Urinary bladder (tissue), 3 donors: ENCODE measurements at regions not wholly inside any gene's neighbourhood (a gene's known extent, or its start where the extent isn't known, plus 50 kb on each side); places are given as distances from the start of the nearest gene placed in this dataset.
"Not testable (repeated sequence)": the region's sequence is repeated elsewhere in the genome, so short reads cannot be mapped to it uniquely, and the experiment has no call there.

Experiments
- DNase-seq: peaks from one replicate; pipeline ENCODE4 v3.0.0-alpha.2; 2015; ENCODE audit errors: extremely low spot score
- H3K27ac ChIP-seq: one replicate; pipeline ENCODE4 v1.5.1; 2013; ENCODE audit warnings: low read depth, mild to moderate bottlenecking, moderate library complexity
- H3K36me3 ChIP-seq: one replicate; pipeline ENCODE4 v1.6.1; 2013; ENCODE audit warnings: mild to moderate bottlenecking, moderate library complexity; ENCODE audit not compliant: insufficient read depth
- H3K4me1 ChIP-seq: one replicate; pipeline ENCODE4 v1.6.1; 2013; ENCODE audit warnings: mild to moderate bottlenecking, moderate library complexity; ENCODE audit not compliant: insufficient read depth
- H3K4me3 ChIP-seq: one replicate; pipeline ENCODE4 v1.5.1; 2013; ENCODE audit warnings: low read depth, low read length
- WGBS: extraction: QIAGEN DNeasy Blood & Tissue Kit; methylation state at CpG from one replicate; pipeline ENCODE4 v1.1.7; 2013; 5-methylcytosine and 5-hydroxymethylcytosine counted together
- donor health status: healthy with polysubstance abuse.
- donor health status: healthy.

DNA sequence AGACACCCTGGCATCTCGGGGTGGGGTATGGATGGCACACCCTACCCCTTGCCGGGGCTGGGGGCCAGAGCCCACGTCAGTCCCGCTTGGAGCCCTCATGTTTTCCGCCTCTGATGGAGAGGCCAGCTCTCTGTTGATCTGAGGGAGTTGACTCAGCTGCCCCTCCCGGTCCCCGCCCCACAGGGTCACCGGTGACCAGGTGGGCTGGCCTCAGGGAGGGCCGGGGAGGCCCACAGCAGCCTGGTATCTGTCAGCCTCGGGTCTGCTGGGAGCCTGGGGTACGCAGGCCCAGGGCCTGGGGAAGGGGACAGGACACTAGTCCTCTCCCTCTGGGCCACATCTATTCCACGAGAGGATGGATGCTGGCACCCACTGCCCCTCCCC is 109.5 kb upstream of the CIBAR2 start:
- Histone ChIP-seq H3K27ac (no peak overlapping the region), H3K4me3 (no peak overlapping the region)
- WGBS: 74% methylated on average over 12 of the region's 12 CpGs

DNA sequence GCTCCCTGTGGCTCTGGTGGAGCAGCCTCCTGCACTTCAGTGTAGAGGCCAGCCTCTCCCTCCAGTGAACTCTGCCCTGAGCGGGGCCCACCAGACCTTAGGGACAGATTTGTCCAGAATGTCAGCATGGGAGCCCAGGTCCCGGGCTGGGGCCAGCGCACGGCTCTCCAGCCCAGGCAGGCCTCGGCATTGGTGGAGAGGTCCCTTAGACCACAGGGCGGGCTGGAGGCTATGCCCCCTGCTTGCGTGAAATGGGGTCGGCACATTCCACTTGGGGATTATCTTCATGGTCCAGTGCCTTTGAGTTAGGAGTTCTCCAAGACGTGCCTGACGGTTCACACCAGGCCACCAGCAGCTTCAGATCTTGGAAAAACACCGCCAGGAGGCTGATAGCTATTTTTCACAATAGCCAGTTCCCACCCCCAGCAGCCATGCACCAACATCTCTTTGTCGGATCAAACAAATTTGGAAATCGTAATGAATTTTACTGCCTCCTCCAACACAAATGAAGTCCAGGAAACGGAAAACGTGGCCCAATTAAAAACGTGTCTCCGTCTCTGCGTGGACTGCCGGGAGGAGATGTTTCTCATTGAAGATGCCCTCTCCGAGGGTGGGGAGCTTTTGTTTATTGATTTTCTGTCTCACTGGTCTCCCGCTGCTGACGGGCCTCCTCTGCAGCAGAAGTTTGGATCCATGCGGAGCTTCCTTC is 110.0 kb upstream of the CIBAR2 start:
- WGBS: 89% methylated on average over 23 of the region's 23 CpGs
- H3K27ac ChIP-seq: no peak overlapping the region

More for the DNA sequence above, 109.5 kb upstream of the CIBAR2 start:
- H3K4me1 ChIP-seq: peaks cover 2% of the 10 kb centered on the region
- H3K36me3 ChIP-seq: no peaks in the 10 kb centered on the region
- DNase-seq: no peak

DNA sequence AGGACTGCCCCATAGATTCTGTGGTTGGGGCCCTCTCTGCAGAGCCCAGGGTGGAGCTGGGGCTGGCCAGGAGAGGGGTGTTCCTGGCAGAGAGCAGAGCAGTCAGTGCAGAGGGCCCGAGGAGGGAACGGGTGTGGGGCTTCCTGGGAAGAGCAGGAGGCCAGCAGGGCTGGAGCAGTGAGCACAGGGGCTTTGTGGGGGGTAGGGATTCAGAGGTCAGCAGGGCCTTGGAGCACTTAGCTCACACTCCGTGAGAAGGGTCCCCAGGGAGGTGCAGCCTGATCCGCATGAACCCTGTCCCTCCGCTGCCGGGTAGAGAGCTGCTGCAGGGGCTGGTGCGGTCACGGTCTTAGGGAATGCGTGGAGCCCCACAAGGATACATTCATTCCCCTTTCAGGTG is 113.0 kb upstream of the CIBAR2 start:
- peaks cover 2% of the 10 kb centered on the region for H3K4me1 ChIP-seq
- no peaks in the 10 kb centered on the region for H3K36me3 ChIP-seq
- H3K4me3 ChIP-seq: no peak overlapping the region
- no peak overlapping the region for H3K27ac ChIP-seq
- no peak for DNase-seq
- WGBS: 90% methylated on average over 9 of the region's 9 CpGs

More for the DNA sequence above, 110.0 kb upstream of the CIBAR2 start:
- no peaks in the 10 kb centered on the region for H3K36me3 ChIP-seq
- no peak for DNase-seq
- no peak overlapping the region for H3K4me3 ChIP-seq
- H3K4me1 ChIP-seq: peaks cover 2% of the 10 kb centered on the region

DNA sequence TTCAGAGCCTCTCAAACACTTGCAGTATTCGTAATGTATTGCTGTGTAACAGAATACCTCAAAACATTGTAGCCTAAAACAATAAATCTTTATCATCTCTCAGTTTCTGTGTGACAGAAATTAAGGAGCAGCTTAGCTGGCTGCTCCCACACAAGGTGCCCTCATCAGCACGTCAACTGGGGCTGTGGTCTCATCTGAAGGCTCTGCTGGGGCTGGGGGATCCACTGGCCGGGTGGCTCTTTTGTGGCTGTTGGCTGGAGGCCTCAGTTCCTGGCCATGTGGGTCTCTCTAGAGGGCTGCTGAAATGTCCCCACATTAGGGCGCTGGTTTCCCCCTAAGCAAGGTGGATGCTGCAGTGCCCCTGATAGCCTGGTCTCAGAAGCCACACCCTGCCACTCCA is 113.4 kb upstream of the CIBAR2 start:
- Histone ChIP-seq H3K4me1 (peaks cover 2% of the 10 kb centered on the region), H3K4me3 (no peak overlapping the region), H3K36me3 (no peaks in the 10 kb centered on the region), H3K27ac (no peak overlapping the region)
- no peak for DNase-seq
- WGBS: 98% methylated on average over 4 of the region's 4 CpGs

DNA sequence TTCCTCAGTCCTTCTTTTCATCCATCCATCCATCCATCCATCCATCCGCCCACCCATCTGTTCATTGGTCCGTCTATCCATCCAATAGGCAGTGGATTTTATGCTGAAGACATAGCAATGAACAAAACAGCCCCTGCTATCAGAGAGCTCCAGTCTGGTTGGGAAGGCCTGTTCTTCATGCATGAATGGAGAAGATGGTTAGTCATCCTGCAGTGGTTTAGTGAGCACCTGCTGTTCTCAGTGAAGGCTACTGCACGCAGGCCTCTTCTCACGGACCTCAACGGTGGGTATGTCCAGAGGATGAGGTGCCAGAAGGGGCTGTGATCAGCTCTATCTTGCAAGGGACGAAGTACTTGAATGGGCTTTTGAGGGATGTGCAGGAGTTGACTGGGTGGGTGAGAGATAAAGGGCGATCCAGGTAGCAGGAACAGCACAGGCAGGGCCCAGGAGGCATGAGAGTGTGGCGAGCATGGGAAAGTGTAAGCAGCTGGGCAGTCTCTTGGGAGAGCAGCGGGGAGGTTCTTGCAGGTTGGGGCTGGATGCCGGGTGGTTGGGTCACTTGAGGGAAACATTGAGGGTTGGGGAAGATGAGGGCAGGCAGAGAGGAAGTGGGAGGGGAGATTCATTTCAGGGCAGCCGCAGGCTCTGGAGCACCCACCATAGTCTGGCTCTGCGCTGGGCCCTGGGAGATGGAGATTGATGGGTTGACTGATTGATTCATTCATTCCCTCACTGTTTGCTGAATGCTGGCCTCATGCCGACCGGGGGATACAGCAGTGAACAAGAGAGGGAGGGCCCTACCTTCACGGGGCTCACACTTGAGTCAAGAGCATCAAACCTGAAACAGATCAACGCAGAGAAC is 115.0 kb upstream of the CIBAR2 start:
- DNase-seq: no peak

DNA sequence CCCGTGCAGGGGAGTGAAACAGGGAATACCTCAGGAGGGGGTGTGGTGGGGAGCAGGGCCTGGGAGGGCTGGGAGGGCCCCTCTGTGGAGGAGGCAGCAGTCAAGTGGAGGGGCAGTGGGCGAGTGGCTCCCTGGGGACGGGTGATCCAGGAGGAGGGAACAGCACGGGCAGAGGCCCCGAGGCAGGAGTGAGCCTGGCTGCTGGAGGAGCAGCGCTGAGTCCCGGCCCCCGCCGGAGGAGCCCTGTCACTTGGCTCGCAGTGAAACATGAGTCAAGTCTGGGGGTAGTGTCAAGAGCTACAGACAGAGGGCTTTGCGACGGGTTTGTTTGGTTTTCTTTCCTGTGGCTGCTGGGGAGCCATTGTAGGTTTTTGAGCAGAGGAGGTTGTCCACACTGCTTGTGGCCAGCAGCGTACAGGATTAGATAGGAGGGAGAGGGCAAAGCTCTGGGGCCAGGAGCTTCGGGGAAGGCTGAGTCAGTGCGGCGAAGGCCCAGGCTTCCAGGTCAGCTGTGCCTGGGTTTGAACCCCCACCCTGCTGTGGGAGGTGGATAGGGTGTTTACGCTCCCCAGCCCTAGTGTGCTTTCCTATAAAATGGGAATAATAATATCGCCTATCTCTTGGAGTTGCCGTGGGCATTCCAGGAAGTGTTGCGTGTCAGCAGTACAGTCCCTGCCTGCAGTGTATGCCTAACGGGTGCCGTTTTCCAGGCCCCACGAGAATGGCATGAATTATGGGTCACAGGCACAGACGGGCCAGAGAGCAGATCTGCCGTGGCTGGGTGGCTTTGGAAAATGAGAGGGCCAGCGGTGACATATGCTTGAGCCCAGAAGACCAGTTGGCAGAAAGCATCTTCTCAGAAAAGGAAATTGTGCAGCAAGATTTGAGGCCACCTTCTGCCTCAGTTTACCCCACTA is 115.9 kb upstream of the CIBAR2 start:
- 48% methylated on average over 26 of the region's 26 CpGs for WGBS
- Histone ChIP-seq H3K36me3 (no peaks in the 10 kb centered on the region), H3K27ac (no peak overlapping the region), H3K4me1 (no peaks in the 10 kb centered on the region), H3K4me3 (no peak overlapping the region)
- DNase-seq: no peak

More for the DNA sequence above, 115.0 kb upstream of the CIBAR2 start:
- Histone ChIP-seq H3K4me1 (no peaks in the 10 kb centered on the region), H3K36me3 (no peaks in the 10 kb centered on the region), H3K27ac (no peak overlapping the region), H3K4me3 (no peak overlapping the region)
- 76% methylated on average over 16 of the region's 16 CpGs for WGBS

DNA sequence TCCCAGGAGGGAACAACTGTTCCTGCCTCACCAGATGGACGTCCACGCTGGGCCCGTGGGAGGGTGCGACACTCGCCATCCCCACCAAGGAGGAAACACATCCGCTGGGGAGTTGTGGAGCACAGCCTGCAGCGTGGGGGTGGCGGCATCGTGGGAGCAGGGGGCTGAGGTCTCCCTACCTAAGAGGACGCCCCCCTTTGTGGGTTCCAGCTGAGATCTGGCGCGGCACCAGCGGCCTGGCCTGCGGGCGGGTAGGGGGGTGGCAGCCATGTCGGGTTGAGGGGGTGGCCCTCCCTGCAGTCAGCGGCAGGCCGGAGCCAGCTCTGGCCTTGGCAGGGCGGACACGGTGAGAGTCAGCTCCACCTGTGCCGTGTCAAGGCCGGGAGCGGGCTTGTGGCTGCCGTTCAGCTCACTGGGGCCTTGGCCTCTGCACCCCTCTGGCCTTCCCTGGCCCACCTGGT is 116.7 kb upstream of the CIBAR2 start:
- Histone ChIP-seq H3K27ac (no peak overlapping the region), H3K36me3 (no peaks in the 10 kb centered on the region), H3K4me3 (no peak overlapping the region), H3K4me1 (no peaks in the 10 kb centered on the region)
- WGBS: 84% methylated on average over 24 of the region's 24 CpGs
- DNase-seq: no peak

DNA sequence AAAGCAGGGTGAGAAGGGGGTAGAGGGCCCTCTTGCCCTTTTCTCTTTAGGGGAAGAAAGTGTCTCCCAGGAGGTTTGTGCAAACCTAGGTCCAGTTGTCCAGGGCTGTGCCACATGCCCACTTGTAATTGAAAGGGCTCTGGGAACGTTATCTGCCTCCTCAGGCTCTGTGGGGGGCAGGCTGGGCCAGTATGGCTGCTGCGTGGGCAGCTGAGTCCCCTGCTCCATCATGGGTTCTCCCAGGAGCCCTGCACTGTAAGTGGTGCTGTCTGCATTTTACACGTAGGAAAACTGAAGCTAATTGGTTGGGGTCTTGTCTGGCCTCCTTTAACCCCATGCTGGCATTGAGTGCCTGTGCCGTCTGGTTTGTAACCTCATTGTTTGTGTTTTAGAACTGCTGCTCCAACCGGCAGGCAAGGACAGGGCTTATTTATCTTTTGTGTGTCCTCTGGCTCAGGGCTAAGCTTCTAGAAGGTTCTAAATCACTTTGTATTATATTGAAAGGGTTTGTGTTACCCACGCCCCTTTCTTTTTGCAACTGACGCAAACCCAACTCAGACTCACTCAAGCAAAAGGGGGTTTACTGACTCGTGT is 117.7 kb upstream of the CIBAR2 start:
- WGBS: 51% methylated on average over 8 of the region's 8 CpGs
- no peaks in the 10 kb centered on the region for H3K36me3 ChIP-seq
- H3K4me1 ChIP-seq: no peaks in the 10 kb centered on the region

DNA sequence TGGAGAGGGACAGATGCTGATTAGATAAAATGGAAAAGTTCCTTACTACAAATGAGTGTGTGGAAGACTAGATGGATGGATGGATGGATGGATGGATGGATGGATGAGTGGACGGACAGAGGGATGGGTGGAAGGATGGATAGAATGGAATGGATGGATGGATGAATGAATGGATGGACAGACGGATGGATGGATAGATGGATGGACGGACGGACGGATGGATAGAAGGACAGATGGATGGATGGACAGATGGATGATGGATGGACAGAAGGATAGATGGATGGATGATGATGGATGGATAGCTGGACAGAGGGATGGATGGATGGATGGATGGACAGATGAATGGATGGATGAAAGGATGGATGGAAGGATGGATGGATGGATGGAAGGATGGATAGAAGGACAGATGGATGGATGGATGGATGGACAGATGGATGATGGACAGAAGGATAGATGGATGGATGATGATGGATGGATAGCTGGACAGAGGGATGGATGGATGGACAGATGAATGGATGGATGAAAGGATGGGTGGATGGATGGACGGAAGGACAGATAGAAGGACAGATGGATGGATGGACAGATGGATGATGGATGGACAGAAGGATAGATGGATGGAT is 118.6 kb upstream of the CIBAR2 start:
- not testable (repeated sequence) for DNase-seq, H3K27ac ChIP-seq, H3K4me1 ChIP-seq, H3K4me3 ChIP-seq, H3K36me3 ChIP-seq
- WGBS: 89% methylated on average over 6 of the region's 6 CpGs

More for the DNA sequence above, 117.7 kb upstream of the CIBAR2 start:
- no peak for DNase-seq
- no peak overlapping the region for H3K27ac ChIP-seq
- no peak overlapping the region for H3K4me3 ChIP-seq

DNA sequence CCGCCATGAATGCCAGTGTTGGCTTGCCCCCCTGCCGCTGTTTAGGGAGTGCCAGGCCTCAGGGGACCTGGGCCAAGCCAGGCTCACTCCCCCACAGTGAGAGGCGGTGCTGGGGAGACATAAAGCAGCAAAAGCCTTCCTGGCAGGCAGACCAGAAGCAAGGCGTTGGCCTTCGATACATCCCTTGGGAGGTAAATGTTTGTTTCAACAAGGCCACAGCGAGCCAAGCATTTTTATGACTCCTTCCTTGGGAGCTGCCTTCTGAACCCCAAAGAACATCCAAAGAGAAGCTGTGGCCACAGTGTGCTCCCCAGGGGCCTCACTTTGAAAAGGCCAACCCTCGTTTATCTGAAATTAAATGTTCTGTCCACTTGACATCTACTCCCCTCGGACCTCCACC is 119.7 kb upstream of the CIBAR2 start:
- WGBS: 21% methylated on average over 8 of the region's 8 CpGs
- no peak for DNase-seq
- no peaks in the 10 kb centered on the region for H3K36me3 ChIP-seq
- H3K4me1 ChIP-seq: no peaks in the 10 kb centered on the region
- no peak overlapping the region for H3K4me3 ChIP-seq
- peak overlapping the region; percentile 41 for H3K27ac ChIP-seq

DNA sequence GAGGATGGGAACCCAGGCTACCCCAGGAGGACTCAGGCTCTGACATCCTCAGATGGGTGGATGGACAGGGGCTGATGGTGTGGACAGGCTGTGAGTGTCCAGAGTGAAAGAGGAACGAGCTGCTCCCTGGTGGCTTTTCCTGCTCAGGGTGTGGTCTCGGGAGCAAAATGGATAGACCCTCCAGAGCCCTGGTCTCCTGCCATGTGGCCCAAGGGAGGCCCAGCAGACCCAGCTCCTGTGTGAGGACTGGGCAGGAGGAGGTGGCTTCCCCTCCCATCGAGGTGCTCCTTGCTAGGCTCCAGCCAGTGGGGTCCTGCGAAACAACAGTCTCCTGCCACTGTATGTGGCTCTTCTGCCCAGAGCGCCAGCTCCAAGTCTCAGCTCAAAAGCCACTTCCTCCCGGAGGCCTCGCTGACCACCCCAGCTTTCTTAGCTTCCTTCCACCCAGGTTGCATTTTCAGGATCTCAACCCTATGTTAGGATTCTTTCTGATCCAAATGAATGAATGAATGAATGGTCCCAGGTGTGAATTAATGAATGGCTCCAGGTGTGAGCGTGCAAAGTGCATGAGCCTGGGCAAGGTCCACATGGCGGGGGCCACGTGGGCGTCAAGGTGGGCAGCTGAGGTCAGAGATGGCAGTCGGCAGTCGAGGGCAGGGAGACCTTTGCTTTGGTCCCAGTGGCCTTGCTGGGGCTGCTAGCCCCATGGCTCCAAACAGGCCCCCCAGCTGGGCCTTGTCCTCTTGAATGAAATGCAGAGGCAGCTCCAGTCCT is 120.3 kb upstream of the CIBAR2 start:
- H3K27ac ChIP-seq: no peak overlapping the region
- no peak for DNase-seq
- no peak overlapping the region for H3K4me3 ChIP-seq
- no peaks in the 10 kb centered on the region for H3K36me3 ChIP-seq
- 76% methylated on average over 13 of the region's 13 CpGs for WGBS
- no peaks in the 10 kb centered on the region for H3K4me1 ChIP-seq

DNA sequence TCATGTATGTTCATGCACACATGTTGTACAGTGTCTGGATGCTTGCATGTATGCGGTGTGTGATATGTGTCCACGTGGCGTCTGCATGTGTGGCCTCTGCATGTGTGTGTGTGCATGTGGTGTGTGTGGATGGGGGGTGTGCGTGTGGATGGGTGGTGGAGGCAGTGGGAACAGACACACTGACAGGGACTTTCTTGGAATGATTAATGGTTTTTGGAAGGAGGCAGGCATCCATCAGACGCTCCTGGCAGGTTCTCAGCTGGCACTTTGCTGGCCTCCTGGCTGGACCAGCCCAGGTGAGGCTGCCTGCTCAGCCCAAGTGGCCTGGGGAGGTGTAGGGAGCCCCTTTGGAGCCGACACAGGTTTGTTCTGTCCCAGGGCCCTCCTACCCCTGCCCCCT is 121.2 kb upstream of the CIBAR2 start:
- 93% methylated on average over 6 of the region's 6 CpGs for WGBS
- H3K27ac ChIP-seq: no peak overlapping the region
- no peak for DNase-seq
- H3K4me1 ChIP-seq: no peaks in the 10 kb centered on the region
- H3K4me3 ChIP-seq: no peak overlapping the region
- no peaks in the 10 kb centered on the region for H3K36me3 ChIP-seq
